Activated CD4-positive, alpha-beta T cell treated with anti-CD3 and anti-CD28 coated beads for 24 hours (primary cell): ENCODE measurements at regions not wholly inside any gene's neighbourhood (a gene's known extent, or its start where the extent isn't known, plus 50 kb on each side); places are given as distances from the start of the nearest gene placed in this dataset.
"Not testable (repeated sequence)": the region's sequence is repeated elsewhere in the genome, so short reads cannot be mapped to it uniquely, and the experiment has no call there.

Source experiments
- DNase-seq, 2 donors: peaks; one replicate each; pipeline ENCODE4 v3.0.0-alpha.2; 2020; ENCODE audit warnings: low read depth in 2 of 2

GRCh38 chr3:152581951-152582350 is 253.0 kb upstream of the P2RY1 start:
- DNase-seq: no peak

DNA sequence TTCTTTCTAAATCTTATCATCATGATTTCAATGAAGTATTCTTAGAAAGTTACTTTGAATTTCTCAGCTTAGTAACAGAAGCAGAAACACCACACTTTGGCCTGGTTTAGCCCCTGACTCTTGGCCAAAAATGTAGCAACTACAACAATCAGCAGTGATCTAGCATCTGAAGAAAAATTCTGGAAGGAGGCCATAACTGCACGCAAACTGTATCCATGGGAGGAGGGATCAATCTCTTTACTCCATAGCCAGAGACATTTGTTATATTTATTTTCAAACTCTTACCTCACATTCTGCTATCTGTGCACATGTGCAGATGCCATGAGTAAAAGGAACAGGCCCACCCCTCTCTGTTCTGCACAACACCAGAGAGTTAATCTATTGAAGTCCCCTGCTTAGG is 251.0 kb upstream of the P2RY1 start:
- no peak for DNase-seq

DNA sequence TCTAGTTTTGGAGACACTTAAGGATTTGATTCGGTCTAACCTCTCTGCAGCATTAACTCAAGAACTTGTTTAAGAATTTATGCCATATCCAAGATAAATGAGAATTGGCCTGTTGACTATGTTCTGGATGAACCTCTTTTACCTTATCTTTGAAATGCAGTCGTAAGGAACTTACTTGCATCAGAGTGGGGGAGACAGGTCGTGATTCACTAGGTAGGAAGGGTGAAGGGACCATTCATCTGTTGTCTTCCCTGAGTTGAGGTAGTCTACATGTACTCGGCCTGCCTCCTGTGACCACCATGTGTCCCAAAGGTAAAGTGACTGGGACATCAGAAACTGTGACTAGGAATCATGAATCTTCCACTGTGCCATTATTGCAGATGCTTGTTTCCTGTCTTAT is 248.0 kb upstream of the P2RY1 start:
- no peak for DNase-seq

DNA sequence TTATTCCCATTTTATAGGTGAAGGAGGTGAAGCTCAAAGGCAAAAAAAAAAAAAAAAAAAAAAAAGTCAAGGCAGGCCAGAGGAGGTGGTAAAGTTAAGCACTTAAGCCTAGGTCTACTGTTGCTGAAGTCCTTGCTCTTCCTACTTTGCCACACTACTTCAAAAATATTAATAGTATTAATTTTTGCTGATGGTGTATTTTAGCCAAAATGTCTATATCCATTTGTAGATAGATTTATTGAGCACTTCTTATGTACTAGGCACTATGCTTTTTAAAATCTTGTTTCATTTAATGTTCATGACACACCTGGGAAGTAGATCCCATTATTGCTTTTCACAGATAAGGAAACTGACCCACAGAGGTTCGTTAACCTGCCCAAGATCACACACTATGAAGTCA is 247.1 kb upstream of the P2RY1 start:
- no peak for DNase-seq

- no peak for DNase-seq
These were observed 245.3 kb upstream of the P2RY1 start for GRCh38 chr3:152589644-152590043.

DNA sequence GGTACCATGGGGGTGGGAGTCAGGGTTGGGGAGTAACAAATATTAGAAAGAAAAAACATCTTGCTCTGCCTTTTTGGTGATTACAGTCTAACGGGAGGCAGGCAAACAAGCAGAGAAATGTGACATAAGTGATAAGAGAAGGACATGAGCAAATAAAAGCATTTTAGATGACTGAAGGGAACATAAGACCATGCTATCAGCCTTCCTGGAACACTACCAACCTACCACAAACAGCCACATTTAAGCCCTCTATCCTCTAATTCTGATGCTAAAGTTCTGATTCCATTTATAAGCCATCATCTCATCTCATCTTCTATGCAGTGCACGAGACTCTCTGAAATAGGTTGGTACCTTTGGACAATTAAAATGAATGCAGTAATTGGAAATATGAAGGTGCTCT is 243.4 kb upstream of the P2RY1 start:
- DNase-seq: no peak

- no peak for DNase-seq
These were observed 241.7 kb upstream of the P2RY1 start for GRCh38 chr3:152593242-152593641.

GRCh38 chr3:152595975-152596821 is 238.7 kb upstream of the P2RY1 start:
- DNase-seq: no peak

GRCh38 chr3:152596832-152597231 is 238.1 kb upstream of the P2RY1 start:
- DNase-seq: not testable (repeated sequence)

- no peak for DNase-seq
These were observed 228.8 kb upstream of the P2RY1 start for GRCh38 chr3:152606146-152606545.

DNA sequence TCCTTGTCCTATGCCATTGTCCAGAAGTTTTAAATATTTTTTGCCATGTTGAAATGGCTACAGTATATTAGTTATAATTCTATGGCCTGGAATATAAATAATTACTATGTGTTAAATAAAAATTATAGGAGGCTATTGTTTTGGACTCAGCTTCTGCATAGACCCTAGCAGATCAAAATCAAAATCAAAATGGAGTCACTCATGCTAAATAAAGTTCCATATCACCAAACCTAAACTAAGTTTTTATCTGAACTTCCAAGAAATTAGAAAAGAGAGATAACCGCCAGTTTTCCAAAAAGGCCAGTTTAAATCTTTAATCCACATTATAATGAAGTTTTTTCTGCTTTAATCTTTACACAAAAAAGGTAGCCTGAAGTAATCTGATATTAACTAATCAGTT is 227.8 kb upstream of the P2RY1 start:
- no peak for DNase-seq

DNA sequence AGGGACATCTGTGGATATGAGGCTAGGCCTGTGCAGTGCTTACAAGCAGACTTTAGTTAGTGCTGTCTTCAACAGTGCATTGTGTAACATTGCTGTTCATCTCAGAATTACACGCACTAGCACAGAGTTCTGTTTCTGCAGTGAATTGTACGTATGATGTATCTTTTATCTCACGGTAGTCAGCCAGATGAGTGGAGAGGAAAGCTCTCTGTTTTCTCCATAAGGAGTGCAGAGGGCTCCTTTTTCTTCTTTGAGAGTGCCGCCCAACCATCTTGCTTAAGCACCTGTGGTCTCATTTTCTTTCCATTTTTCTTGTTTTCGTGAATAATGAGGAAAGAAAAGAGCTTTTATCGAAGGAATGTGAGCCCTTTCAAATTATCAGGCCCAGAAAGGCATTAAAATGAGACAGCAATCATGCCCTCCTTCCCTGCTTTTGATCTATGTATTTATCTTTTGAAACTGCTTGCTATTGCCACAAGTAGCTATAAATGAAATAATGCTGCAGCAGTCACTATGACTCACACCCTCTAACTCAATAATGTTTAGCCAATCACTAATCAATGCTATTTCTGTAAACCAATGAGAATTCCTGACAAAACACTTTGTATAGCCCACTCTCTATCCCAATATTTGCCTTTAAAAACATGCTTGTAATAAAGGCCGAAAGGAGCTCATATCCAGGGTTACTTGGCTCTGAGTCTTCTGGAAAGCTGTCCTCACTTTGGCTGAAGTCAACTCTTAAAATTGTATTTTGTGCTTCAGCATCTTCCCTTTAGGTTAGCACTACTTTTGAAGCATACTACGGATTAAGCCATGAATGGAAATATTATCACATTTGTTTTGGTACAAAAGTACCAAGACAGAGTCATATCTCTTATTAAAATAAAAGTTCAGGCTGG is 226.0 kb upstream of the P2RY1 start:
- no peak for DNase-seq

- DNase-seq: no peak
These were observed 225.0 kb upstream of the P2RY1 start for GRCh38 chr3:152609891-152610290.

- DNase-seq: no peak
These were observed 224.3 kb upstream of the P2RY1 start for GRCh38 chr3:152610622-152611021.

DNA sequence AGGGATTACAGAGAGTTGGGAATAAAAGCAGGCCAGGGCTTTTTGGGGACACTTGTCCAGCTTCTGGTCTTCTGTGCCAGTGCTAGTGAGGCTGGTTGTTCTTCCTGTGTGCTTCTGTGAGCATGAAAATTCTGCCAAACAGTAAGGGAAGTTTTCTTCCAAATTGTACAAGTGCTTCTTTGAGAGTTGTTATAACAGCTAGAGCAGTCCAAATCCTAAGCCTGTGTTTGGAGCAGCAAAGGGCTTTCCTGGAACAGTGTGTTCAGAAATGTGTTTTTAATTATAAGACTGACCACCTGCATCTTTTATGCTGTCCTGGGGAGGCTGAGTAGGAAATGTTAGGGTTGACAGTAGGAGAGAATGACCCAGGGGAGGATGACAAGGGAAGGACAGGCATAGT is 223.0 kb upstream of the P2RY1 start:
- no peak for DNase-seq

DNA sequence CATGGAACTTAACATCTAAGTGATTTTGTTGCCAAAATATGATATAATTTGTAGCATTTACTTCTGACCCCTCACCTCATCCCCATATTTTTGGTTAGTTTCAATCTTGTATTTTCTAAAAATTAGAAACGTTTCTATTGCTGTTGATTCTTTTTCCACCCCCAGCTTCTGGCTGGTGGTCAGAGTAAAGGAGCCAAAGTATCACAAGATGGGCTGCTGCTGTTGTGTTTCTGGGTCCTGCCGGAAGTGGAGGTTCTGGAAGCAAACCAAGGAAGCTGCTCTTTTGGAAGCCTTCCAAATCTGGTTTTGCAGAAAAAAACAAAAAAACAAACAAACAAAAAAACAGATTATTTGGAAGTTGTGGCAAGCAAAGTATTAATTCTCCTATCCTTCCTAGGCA is 221.1 kb upstream of the P2RY1 start:
- DNase-seq: no peak

- DNase-seq: no peak
These were observed 219.2 kb upstream of the P2RY1 start for GRCh38 chr3:152615681-152616080.

DNA sequence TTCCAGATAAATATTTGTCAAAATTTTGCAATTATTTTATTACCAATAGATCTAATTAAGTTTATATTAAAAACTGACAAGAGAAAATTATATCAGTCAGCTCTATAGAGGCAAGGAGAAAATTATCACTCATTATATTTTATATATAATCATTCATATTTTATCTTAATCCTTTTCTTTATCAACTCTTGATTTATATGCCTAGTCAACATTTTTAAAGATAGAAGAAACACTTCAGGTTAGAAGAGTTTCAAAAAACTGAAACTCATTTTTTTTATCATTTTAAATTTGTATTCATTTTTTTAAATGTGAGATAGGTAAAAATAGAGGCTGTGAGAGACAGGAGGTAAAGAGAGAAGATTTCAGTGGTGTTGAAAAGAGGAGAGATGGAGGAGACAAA is 217.3 kb upstream of the P2RY1 start:
- DNase-seq: no peak

GRCh38 chr3:152618529-152618928 is 216.4 kb upstream of the P2RY1 start:
- DNase-seq: no peak

- DNase-seq: no peak
These were observed 215.2 kb upstream of the P2RY1 start for GRCh38 chr3:152619691-152620090.

GRCh38 chr3:152620395-152620794 is 214.5 kb upstream of the P2RY1 start:
- no peak for DNase-seq

GRCh38 chr3:152621006-152621868 is 213.7 kb upstream of the P2RY1 start:
- DNase-seq: no peak
